HG02840 (cell line): ENCODE measurements at regions not wholly inside any gene's neighbourhood (a gene's known extent, or its start where the extent isn't known, plus 50 kb on each side); places are given as distances from the start of the nearest gene placed in this dataset.

Experiments
- ATAC-seq: cut with Tn5 transposase; IDR thresholded peaks from one replicate; pipeline ENCODE4 v1.9.1; 2021; ENCODE audit warnings: mild to moderate bottlenecking, moderate library complexity, moderate number of reproducible peaks; ENCODE audit not compliant: unreplicated experiment, low FRiP score

DNA sequence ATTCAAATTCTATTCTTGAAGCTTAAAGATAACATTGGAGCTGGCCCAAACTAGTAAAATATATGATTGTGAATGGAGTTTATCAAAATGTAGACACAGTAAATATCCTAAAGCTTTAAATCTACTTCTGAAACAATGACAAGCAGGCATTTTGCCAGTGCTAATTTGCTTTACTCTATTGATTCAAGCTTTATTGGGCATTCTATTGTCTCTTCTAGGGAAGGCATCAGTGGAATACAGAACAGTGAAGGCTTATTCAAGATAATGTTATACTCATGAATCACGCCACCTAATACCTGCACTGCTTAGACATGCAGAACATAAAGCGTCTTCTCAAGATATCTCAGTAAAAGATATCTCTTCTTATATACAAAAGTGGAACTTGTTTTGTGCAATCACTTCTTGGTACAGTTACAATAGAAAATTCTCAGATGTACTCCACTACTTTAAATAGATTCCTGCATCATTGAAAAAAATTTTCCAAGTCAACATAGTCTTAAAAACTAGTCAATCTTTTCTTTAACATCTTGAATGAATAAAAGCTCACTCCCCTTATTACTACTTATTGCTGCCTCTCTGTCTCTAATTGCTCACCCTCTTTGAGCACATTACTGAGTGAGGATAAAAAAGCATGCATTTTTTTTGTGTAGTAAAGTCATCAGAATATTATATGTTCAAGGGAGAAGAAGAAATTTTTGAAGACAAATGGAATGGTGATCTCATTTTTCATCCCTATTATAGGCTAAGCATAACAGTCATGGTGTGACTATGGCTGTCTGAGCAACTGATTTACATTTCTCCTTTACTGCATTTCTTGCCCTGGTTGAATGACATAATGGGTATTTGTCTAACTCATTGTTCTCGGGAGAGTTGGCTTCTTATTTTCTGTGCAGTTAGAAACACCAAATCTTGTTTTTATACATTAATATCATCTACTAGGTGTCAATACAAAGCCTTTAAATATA lies 98.0 kb upstream of the E2F7 start:
- no peak for ATAC-seq

DNA sequence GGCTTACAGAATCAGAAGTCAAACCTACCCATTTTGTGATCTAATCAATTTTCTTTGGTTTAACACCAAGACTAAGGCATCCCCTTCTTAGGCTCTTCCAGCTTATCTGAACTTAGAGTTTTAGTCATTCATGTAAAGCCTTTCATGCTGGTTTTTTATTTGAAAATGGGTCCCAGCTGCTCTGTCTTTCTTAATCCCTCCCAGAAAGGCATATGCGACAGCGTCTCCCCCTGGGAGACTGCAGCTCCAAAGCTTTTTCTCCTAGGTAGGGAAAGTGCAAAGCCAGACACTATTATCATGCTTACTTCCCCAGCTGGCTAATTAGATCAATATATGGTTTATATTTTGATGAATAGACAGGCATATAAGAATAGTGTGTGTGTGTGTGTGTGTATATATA lies 96.6 kb upstream of the E2F7 start:
- ATAC-seq: no peak

- ATAC-seq: no peak
Measured at GRCh38 chr12:77160931-77161330, 95.6 kb upstream of the E2F7 start.

DNA sequence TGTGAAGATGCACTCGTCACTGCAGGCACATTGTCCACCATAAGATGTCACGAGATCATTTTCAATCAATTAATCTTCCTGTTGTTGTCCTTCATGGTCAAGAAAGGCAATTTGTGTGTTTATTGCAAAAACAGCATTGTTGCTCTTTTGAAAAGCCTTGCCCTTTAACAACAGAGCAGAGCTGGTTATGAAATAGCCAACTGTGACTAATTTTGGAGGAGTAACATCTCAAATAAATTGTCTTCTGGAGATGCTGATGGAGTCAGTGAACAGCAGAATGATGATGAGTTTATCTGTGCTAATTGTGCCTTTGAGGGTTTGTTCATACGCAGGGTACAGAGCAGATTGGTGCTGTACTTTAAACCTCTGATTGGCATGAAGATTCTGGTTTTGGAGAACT lies 88.3 kb upstream of the E2F7 start:
- ATAC-seq: no peak

- no peak for ATAC-seq
Measured at GRCh38 chr12:77152623-77153193, 87.3 kb upstream of the E2F7 start.

GRCh38 chr12:77151030-77151429 lies 85.7 kb upstream of the E2F7 start:
- no peak for ATAC-seq

DNA sequence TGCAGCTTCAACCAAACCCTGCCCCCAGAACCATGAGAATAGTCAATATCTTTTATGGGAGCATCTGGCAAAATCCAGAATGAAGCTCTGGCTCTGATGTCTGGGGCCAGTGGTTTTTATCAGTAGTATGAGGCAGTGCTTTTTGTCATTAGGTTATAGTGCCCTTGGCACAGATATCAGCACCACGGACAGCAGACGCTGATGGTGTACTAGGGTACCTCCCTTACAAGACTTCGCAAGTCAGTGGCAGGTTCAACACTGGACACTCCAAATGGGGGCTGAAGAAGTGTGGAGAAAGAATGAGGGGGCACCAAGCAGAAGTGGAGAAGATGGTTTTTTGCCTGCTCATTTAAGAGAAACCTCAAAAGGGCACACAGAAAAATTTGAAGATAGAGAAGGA lies 68.2 kb upstream of the E2F7 start:
- no peak for ATAC-seq

DNA sequence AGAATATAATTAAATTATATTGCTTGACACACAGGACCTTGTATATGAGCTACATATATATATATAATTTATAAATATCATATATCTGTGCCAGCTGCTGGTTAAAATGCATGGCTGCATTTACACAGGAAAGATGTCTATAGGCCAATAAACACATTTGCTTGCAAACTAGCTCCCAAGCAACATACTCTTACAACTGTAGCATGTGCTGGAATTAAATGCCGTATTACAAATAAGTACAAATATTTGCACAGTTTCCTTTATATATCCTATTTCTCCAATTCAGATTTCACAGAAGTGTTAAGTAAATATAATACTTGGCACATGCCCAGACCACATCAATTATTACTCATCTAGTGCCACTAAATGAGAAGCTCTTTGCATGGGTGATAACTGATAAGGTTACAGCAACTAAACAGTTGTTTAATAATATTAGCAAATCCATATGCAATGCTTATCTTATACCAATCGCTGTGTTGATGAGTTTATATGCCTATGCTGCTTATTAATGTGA lies 66.7 kb upstream of the E2F7 start:
- no peak for ATAC-seq

- no peak for ATAC-seq
Measured at GRCh38 chr12:77130193-77130592, 64.8 kb upstream of the E2F7 start.

DNA sequence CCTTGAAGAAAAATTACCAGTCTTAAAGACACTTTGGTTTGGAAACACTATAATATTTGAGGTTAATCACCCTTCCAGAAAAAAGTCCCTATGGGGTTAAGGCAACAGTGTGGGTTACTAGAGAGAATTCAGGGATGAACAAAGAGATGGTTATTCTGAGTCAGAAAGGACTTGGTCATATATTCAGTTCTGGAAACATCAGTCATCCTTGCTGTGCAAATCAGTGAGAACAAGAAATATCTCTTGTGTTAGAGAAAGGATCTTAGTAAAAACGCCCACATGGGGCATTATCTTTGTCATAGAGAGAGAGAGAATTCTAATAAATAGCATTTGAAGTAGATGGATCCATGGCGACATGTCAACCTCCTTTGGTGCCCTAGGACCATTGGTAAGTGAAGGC lies 59.4 kb upstream of the E2F7 start:
- no peak for ATAC-seq

DNA sequence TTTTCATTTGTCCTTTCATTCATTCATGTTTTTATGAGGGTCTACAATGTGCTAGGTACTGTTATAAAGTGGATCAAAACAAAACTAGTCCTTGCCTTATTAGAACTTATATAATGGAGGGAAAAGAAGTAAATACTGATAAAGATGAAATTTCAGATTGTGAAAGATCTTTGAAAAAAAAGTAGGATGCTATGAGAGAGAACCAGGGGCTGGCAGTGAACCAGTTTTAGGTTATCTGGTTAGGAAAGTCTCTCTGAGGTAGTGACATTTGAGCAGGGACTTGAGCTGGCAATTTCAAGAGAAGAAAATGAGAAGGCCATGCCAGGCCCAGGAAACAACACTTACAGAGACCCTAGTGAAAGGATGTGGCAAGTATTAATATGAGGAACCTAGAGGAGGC lies 57.3 kb upstream of the E2F7 start:
- ATAC-seq: no peak

DNA sequence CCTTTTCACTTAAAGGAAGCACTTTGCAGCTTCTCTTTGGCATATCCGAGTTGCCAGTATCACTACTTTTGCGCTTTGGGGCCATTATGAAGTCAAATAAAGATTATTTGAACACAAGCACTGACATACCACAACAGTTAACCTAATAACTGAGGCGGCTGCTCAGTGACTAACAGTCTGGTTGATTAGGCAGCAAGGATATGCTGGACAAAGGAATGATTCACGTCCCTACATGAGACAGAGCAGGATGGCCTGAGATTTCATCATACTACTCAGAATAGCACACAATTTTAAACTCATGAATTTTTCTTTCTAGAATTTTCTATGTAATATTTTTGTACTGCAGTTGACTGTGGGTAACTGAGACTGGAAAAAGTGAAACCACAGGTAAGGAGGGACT lies 56.9 kb upstream of the E2F7 start:
- no peak for ATAC-seq

DNA sequence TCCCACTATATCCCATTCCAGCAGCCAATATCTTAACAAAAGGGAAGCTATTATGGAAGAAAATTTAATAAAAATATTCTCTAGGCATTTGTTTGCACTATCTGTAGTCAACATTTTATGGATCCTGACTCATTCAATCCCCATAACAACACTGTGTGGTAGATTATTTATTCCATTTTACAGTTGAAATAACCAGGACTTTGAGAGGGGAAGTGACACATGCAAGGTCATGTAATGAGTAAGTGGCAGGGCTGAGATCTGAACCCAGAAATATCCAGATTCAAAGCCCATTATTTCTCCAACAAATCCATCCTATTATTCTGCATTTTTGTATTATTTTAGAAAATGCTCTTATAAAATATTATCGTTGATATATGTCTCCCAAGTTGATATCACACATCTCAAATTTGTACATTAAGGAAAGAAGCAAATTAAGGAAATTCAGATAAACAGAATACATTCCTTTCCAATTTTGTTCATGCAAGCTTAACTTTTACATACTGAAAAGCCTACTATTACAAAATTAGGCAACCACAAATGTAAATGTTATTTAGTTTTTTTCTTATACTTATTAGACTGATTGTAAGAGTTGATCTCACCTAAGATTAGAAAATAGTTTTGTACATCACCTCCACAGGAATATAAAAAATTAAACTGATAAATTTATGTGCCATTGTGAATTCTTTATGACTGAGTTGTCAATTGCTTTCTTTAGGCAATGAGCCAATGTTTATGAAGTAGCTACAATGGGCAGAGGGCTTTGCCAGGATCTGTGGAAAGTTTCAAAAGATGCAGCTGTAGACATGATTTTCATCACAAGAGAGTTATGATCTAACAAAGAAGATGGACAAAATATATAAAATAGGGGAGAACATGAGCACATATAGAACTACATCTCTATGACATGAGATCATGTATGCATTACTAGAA lies 55.1 kb upstream of the E2F7 start:
- no peak for ATAC-seq

DNA sequence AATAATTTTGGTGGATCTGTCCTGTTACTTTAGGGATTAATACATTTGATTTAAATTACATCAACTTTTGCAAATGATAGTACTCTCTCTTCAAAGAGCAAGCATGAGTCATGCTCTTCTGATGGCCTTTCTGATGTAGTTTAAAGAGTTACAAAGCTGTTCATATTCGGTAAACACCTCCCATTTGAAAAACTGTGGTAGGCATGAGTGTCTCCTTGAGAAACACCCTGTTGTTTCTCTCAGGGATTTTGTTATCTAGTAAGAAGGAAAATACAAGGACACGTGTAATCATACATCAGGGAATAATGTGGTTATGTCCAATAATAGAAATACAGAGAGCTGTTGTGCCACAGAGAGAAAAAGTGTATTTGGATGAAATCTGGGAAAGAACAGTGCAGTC lies 53.3 kb upstream of the E2F7 start:
- ATAC-seq: no peak

- ATAC-seq: no peak
Measured at GRCh38 chr12:77116277-77116676, 50.9 kb upstream of the E2F7 start.

- ATAC-seq: no peak
Measured at GRCh38 chr12:77115471-77115870, 50.1 kb upstream of the E2F7 start.
